HepG2 (cell line): ENCODE measurements at regions not wholly inside any gene's neighbourhood (a gene's known extent, or its start where the extent isn't known, plus 50 kb on each side); places are given as distances from the start of the nearest gene placed in this dataset.

Experiments
- CHCHD3 ChIP-seq: sonication (generic); formaldehyde crosslinking; IDR thresholded peaks from 2 replicates; pipeline ENCODE4 v1.8.0; 2022; ENCODE audit warnings: mild to moderate bottlenecking, missing genetic modification reagents, moderate library complexity
- NFE2L2 ChIP-seq: fragments of 150-350 bp; IDR thresholded peaks from 2 replicates; pipeline ENCODE4 v1.6.1; 2014; ENCODE audit warnings: low read length
- PRDM15 ChIP-seq: sonication (generic); formaldehyde crosslinking; IDR thresholded peaks from 2 replicates; pipeline ENCODE4 v1.4.0; 2020; ENCODE audit warnings: missing genetic modification reagents
- SKIL ChIP-seq: sonication (generic); formaldehyde crosslinking; IDR thresholded peaks from 2 replicates; pipeline ENCODE4 v1.8.0; 2022; ENCODE audit warnings: missing genetic modification reagents, mild to moderate bottlenecking, moderate library complexity, borderline replicate concordance
- TEAD3 ChIP-seq: optimal IDR thresholded peaks from 2 replicates; pipeline ENCODE3; 2016; ENCODE audit warnings: borderline replicate concordance
- TEF ChIP-seq: sonication (generic); formaldehyde crosslinking; IDR thresholded peaks from 2 replicates; pipeline ENCODE4 v1.5.0; 2020; ENCODE audit warnings: missing genetic modification reagents
- ZFAT ChIP-seq: sonication (generic); formaldehyde crosslinking; conservative IDR thresholded peaks from 2 replicates; pipeline ENCODE4 v1.8.1; 2023; ENCODE audit warnings: missing genetic modification reagents, inconsistent platforms
- ZNF407 ChIP-seq: sonication (generic); formaldehyde crosslinking; IDR thresholded peaks from one replicate; pipeline ENCODE4 v1.5.1; 2020; ENCODE audit warnings: mild to moderate bottlenecking, missing genetic modification reagents; ENCODE audit errors: not compliant biosample characterization
- ZNF513 ChIP-seq: sonication (generic); formaldehyde crosslinking; conservative IDR thresholded peaks from 2 replicates; pipeline ENCODE4 v1.5.0; 2020; ENCODE audit warnings: missing genetic modification reagents
- ZNF530 ChIP-seq: sonication (generic); formaldehyde crosslinking; IDR thresholded peaks from 2 replicates; pipeline ENCODE4 v1.5.0; 2020; ENCODE audit warnings: low read depth, mild to moderate bottlenecking, missing genetic modification reagents
- ZNF713 ChIP-seq: sonication (generic); formaldehyde crosslinking; IDR thresholded peaks from 2 replicates; pipeline ENCODE4 v1.4.0; 2020; ENCODE audit warnings: mild to moderate bottlenecking, missing genetic modification reagents
- ZNF720 ChIP-seq: sonication (generic); formaldehyde crosslinking; IDR thresholded peaks from 2 replicates; pipeline ENCODE4 v1.4.0; 2020; ENCODE audit warnings: missing genetic modification reagents

- TF ChIP-seq ZNF407 (CRISPR knock-in tag) (no peak), NFE2L2 (peak; percentile 9; the same call in 1 of the 2 replicates), PRDM15 (CRISPR knock-in tag) (no peak), ZNF713 (no peak), CHCHD3 (CRISPR knock-in tag) (no peak), TEF (CRISPR knock-in tag) (peak; percentile 97), ZNF530 (CRISPR knock-in tag) (no peak), SKIL (peak; percentile 45; the same call in 1 of the 2 replicates), ZNF720 (CRISPR knock-in tag) (no peak), ZNF513 (CRISPR knock-in tag) (no peak), TEAD3 (CRISPR knock-in tag) (peak; percentile 91), ZFAT (CRISPR knock-in tag) (no peak)
These were observed 275.0 kb upstream of the DYNLRB2 start (continued) for GRCh38 chr16:80265624-80266306.
